LNCAP (cell line): ENCODE measurements at regions not wholly inside any gene's neighbourhood (a gene's known extent, or its start where the extent isn't known, plus 50 kb on each side); places are given as distances from the start of the nearest gene placed in this dataset.

Experiments used
- TF ChIP-seq, protein P1 (sequence below): fragments of 450-650 bp; IDR thresholded peaks from 2 replicates; pipeline ENCODE4 v1.5.1; 2017; ENCODE audit warnings: mild to moderate bottlenecking

- TF ChIP-seq, protein P1, sequence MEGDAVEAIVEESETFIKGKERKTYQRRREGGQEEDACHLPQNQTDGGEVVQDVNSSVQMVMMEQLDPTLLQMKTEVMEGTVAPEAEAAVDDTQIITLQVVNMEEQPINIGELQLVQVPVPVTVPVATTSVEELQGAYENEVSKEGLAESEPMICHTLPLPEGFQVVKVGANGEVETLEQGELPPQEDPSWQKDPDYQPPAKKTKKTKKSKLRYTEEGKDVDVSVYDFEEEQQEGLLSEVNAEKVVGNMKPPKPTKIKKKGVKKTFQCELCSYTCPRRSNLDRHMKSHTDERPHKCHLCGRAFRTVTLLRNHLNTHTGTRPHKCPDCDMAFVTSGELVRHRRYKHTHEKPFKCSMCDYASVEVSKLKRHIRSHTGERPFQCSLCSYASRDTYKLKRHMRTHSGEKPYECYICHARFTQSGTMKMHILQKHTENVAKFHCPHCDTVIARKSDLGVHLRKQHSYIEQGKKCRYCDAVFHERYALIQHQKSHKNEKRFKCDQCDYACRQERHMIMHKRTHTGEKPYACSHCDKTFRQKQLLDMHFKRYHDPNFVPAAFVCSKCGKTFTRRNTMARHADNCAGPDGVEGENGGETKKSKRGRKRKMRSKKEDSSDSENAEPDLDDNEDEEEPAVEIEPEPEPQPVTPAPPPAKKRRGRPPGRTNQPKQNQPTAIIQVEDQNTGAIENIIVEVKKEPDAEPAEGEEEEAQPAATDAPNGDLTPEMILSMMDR, result no peak
Observed at GRCh38 chr15:47041301-47041700, 676.0 kb upstream of the SEMA6D start.

- TF ChIP-seq, protein P1, result no peak
Observed at GRCh38 chr15:47066392-47066791, 650.9 kb upstream of the SEMA6D start.

- TF ChIP-seq, protein P1, result no peak
Observed at GRCh38 chr15:47095833-47096232, 621.5 kb upstream of the SEMA6D start.

- TF ChIP-seq, protein P1, result no peak
Observed at GRCh38 chr15:47116698-47117097, 600.6 kb upstream of the SEMA6D start.

DNA sequence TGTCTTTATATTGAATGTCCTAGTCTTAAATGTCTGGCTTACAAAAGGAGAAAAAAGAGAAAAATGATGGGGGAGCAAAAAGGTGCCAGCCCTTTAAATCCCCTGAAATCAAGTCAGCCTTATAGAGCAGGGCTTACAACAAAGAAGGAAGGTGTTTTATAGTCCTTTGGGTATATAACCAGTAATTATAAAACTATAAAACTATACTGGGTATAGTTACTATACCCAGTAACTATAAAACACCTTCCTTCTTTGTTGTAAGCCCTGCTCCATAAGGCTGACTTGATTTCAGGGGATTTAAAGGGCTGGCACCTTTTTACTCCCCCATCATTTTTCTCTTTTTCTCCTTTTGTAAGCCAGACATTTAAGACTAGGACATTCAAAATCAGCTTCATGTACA, 598.0 kb upstream of the SEMA6D start:
- TF ChIP-seq, protein P1, result no peak

- TF ChIP-seq, protein P1, result no peak
Observed at GRCh38 chr15:47124430-47125102, 592.7 kb upstream of the SEMA6D start.

DNA sequence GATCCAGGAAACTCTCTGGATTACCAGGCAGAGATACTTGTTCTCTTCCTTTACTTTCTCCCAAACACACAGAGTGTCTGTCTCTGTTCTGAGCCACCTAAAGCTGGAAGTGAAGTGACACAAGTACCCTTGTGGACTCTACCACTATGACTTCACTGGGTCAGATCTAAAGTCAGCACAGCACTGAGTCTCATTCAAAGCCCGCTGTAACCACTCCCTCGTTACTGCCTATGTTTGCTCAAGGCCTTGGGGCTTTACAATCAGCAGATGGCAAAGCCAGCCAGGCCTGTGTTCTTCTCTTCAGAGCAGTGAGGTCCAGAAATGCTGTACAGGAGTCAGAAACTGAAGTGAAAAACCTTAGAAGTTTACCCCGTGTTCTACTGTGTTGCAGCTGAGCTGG, 588.3 kb upstream of the SEMA6D start:
- TF ChIP-seq, protein P1, result no peak

- TF ChIP-seq, protein P1, result no peak
Observed at GRCh38 chr15:47135267-47135666, 582.0 kb upstream of the SEMA6D start.
